Mesodermal cell (in vitro differentiated cells): ENCODE measurements at regions not wholly inside any gene's neighbourhood (a gene's known extent, or its start where the extent isn't known, plus 50 kb on each side); places are given as distances from the start of the nearest gene placed in this dataset.
A peak's percentile ranks its signal among the peaks of the same experiment; 100 is the strongest.

ENCODE experiments used
- H3K27ac ChIP-seq: 2 replicates; pipeline ENCODE4 v1.7.0; 2013; ENCODE audit warnings: mild to moderate bottlenecking, low read depth, low read length, moderate library complexity; ENCODE audit not compliant: severe bottlenecking
- H3K36me3 ChIP-seq: 2 replicates; pipeline ENCODE4 v1.7.1; 2013; ENCODE audit warnings: mild to moderate bottlenecking, low read length, moderate library complexity; ENCODE audit not compliant: control insufficient read depth, insufficient read depth
- H3K4me1 ChIP-seq: one replicate; pipeline ENCODE4 v1.7.1; 2013; ENCODE audit warnings: mild to moderate bottlenecking, low read length; ENCODE audit not compliant: insufficient read depth, control insufficient read depth, poor library complexity, severe bottlenecking
- H3K4me3 ChIP-seq: 2 replicates; pipeline ENCODE4 v1.7.0; 2013; ENCODE audit warnings: low read length, control low read depth, mild to moderate bottlenecking; ENCODE audit not compliant: insufficient read depth, poor library complexity, severe bottlenecking; ENCODE audit errors: extremely low read depth
- H3K9me3 ChIP-seq: 2 replicates; pipeline ENCODE4 v1.7.1; 2013; ENCODE audit warnings: mild to moderate bottlenecking, low read length, moderate library complexity; ENCODE audit not compliant: control insufficient read depth
- WGBS, 2 experiments: methylation state at CpG; one replicate each; pipeline ENCODE4 v1.1.5; 2013; ENCODE audit warnings: missing lambda C conversion rate in 2 of 2; ENCODE audit not compliant: insufficient coverage in 2 of 2; 5-methylcytosine and 5-hydroxymethylcytosine counted together

DNA sequence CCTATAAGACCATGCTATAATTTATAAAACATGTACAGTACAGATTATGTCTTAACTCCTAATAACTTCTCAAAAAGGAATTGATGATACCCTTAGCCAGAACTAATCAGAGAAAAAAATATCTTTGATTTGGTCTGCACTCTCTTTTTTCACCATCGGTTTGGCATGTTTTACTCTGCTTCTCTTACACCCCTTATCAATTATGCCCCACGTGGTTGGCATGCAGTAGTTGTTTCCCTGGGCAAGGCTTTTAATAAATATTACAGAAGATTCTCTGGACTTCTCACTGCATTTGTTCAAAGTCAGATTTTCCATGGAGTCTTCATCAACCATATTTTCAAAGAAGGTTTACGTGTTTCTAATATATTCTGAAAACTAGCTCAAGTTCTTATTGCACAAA is 167.4 kb upstream of the LRIG3 start:
- Histone ChIP-seq H3K4me1 (peaks cover 22% of the 10 kb centered on the region), H3K27ac (no peak overlapping the region), H3K36me3 (no peaks in the 10 kb centered on the region), H3K4me3 (no peak overlapping the region), H3K9me3 (no peaks in the 10 kb centered on the region)
- 70 to 100% methylated on average over 1 to 2 of the region's 3 CpGs for WGBS, 2 experiments

DNA sequence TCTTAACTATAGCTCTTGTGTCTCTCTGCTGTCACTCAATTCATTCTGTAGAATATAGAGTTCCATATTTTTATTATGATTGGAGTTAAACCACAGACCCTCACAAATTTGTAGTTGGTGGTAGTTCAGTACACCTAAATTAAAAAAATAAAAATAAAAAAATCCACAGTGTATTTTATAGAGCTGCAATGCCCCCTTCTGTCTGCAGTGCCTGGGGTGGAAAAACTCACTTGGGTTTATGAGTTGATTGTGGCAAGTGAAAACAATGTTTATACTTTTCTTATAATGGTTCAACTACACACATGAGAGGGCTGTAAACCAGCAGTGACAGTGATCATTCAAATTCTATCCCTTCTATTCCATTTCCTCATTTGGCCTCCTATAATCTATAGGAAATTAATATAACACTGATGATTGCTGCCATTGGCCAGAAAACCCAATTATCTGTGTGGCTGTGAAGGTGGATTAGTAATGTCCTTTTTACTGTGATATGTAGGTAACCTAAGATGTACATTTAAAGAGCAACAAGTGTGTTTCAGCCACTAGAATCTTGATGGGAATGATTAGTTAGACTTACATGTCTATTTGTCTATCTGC is 166.9 kb upstream of the LRIG3 start:
- H3K27ac ChIP-seq = no peak overlapping the region
- H3K9me3 ChIP-seq = no peaks in the 10 kb centered on the region
- H3K4me1 ChIP-seq = peaks cover 22% of the 10 kb centered on the region
- no peak overlapping the region for H3K4me3 ChIP-seq
- H3K36me3 ChIP-seq = no peaks in the 10 kb centered on the region

GRCh38 chr12:59086126-59086525 is 165.8 kb upstream of the LRIG3 start:
- Histone ChIP-seq H3K4me1 (peaks cover 22% of the 10 kb centered on the region), H3K4me3 (no peak overlapping the region), H3K9me3 (no peaks in the 10 kb centered on the region), H3K36me3 (no peaks in the 10 kb centered on the region), H3K27ac (no peak overlapping the region)
- 65% methylated on average over 3 to 4 of the region's 4 CpGs for whole genome bisulfite sequencing, 2 experiments

DNA sequence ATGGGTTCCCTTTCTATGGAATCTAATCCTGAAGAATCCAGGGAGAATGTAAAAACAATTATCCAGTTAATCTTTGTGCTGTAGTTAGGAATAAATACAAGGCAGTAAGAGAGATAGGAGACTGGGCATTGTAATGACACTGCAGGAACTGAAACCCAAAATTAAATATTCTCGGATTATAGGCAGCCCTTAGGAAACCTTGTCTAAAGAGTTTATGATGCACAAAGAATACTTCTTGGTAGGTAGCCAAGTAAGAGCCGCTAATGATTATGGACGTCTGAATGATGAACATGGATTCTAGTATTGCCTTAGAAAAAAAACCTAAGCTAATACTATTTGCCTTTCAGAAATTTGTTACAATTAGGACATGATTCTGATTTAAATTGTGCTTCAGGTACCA is 165.4 kb upstream of the LRIG3 start:
- 86 to 100% methylated on average over 1 to 2 of the region's 3 CpGs for WGBS, 2 experiments
- Histone ChIP-seq H3K9me3 (no peaks in the 10 kb centered on the region), H3K27ac (peak overlapping the region; percentile 20), H3K4me1 (peaks cover 22% of the 10 kb centered on the region), H3K36me3 (no peaks in the 10 kb centered on the region), H3K4me3 (no peak overlapping the region)

GRCh38 chr12:59084511-59085375 is 164.4 kb upstream of the LRIG3 start:
- WGBS, 2 experiments = 18 to 55% methylated on average over 2 to 8 of the region's 12 CpGs
- H3K4me1 ChIP-seq = peaks cover 22% of the 10 kb centered on the region
- H3K27ac ChIP-seq = peak overlapping the region; percentile 85
- H3K9me3 ChIP-seq = no peaks in the 10 kb centered on the region
- H3K36me3 ChIP-seq = no peaks in the 10 kb centered on the region
- H3K4me3 ChIP-seq = no peak overlapping the region

DNA sequence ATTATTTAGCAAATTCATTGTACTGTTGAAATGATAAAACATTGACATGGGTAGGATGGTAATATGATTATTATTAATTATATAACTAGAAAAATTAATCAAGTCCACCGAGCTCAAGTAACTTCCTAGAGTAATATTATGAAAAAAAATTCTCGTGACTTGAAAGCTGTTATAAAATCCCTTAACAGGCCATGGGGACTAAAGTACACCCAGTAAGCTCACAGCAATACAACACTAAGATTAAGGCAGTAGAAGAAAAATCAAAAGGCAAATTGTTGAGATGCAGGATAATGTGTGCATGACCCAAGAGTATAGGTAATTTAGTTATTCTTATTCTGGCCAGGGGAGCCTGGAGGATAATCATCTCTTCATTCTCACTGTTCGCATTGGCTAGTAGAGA is 162.6 kb upstream of the LRIG3 start:
- Histone ChIP-seq H3K27ac (no peak overlapping the region), H3K4me3 (no peak overlapping the region), H3K9me3 (no peaks in the 10 kb centered on the region), H3K4me1 (peaks cover 22% of the 10 kb centered on the region), H3K36me3 (no peaks in the 10 kb centered on the region)
- WGBS, 2 experiments = no CpG with 5 or more reads among the region's 3 CpGs

DNA sequence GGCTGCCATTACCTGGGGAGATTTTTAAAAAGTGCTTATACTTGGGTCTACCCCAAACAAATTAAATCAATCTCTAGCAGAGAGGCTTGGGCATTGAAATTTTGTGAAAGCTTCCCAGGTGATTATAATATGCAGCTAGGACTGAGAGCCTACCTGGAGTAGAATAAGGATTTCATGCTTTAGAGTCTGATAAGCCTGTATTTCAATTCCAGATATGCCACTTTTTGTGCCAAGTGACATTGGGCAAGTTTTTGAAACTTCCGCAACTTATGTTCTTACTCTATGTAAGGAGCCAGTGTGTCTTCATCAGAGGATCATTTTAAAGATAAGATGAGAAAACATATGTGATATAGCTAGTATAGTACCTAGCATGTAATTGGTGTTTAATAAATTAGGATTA is 159.8 kb upstream of the LRIG3 start:
- WGBS, 2 experiments = 86% methylated on average over 1 of the region's 1 CpG; no CpG with 5 or more reads in 1 of the 2 experiments
- H3K4me1 ChIP-seq = peaks cover 36% of the 10 kb centered on the region
- H3K4me3 ChIP-seq = no peak overlapping the region

DNA sequence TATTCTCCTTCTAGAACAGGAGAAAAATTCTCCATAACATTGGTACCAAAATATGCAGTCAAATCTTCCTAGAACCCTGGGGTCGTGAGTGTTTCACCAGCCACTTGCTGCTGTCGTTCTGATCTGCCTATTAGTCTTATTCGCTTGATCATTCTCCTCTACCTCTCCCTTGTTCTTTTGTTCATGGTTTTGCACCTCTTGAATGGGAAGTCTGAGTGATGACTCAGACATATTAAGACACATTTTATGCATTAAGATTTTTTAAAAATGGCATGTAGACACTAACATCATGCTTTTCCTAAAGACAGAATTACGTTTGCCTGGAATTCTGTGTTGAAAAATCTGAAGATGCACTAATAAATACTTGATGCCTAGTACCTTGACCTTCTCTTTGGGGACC is 159.2 kb upstream of the LRIG3 start:
- Histone ChIP-seq H3K4me3 (no peak overlapping the region), H3K4me1 (peaks cover 29% of the 10 kb centered on the region), H3K36me3 (no peaks in the 10 kb centered on the region), H3K27ac (no peak overlapping the region), H3K9me3 (no peaks in the 10 kb centered on the region)
- WGBS, 2 experiments = 75 to 80% methylated on average over 2 of the region's 4 CpGs

More for the DNA sequence above, 159.8 kb upstream of the LRIG3 start:
- no peaks in the 10 kb centered on the region for H3K36me3 ChIP-seq
- H3K9me3 ChIP-seq = no peaks in the 10 kb centered on the region
- no peak overlapping the region for H3K27ac ChIP-seq

DNA sequence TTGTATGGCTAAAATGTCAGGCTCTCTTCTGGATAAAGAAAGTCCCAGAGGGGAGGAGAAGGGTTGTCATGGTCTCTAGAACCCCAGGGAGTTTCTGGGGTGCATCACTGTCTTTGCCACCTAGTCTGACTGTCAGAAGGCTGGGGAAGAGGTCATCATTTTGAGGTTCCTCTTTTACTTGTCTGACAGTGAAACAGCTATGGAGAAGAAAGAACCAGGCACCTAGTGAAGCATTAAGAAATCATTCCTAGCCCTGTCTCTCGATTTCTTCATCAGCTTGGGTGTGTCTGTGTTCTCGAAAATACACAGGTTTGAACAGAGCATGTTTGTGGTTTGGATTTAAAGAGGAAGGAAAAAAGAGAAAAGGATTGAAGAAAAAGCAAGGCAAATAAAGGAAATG is 158.7 kb upstream of the LRIG3 start:
- Histone ChIP-seq H3K4me3 (no peak overlapping the region), H3K27ac (no peak overlapping the region), H3K9me3 (no peaks in the 10 kb centered on the region), H3K36me3 (no peaks in the 10 kb centered on the region), H3K4me1 (peaks cover 27% of the 10 kb centered on the region)
- WGBS, 2 experiments = 100% methylated on average over 1 to 2 of the region's 2 CpGs

DNA sequence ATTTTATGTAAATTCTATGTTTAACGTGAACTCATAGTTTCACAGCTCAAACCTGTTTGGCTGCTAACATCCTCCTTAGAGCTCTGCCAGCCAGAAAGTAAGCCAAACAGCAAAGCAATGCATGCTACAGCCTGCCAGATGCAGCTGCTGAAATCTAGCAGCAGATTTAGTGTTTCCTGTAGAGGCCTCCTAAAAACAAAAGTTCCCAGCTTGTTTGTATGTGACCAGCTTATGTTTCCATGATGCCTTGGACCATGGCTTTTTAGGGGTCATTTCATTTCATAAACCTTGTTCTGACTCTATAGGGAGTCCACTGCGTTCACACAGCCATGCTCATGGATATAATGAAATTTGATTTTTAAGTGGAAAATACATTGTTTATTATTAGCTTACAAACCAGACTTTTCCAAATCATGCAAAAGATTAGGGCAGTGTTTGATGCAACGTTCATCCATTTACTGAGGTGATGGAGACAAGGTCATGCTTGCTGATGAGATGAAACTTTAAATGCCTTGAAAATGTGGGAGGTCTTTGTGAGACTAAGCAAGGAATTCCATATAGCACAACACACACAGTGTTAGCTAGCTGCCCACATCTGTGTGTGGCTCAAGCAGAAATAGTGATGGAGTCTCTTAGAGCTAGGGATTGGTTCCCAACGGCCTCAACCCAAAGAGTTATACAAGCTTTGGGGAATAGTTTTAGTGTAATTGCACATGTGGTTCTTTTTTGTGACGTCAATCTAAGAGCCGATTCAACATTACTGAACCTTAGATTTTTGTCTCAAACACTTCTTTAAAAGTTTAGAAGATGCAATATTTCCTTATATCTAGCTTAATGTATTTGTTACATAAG is 157.5 kb upstream of the LRIG3 start:
- H3K36me3 ChIP-seq = no peaks in the 10 kb centered on the region
- peaks cover 22% of the 10 kb centered on the region for H3K4me1 ChIP-seq
- H3K27ac ChIP-seq = peak overlapping the region; percentile 47
- no peaks in the 10 kb centered on the region for H3K9me3 ChIP-seq
- 83% methylated on average over 2 of the region's 6 CpGs; no CpG with 5 or more reads in 1 of the 2 experiments for WGBS, 2 experiments
- H3K4me3 ChIP-seq = no peak overlapping the region
